MG63 (cell line): ENCODE measurements at regions not wholly inside any gene's neighbourhood (a gene's known extent, or its start where the extent isn't known, plus 50 kb on each side); places are given as distances from the start of the nearest gene placed in this dataset.

ENCODE experiments used
- DNase-seq: peaks from one replicate; pipeline ENCODE4 v3.0.0-alpha.2; 2020
- H3K27me3 ChIP-seq: fragments of 250-450 bp; sonication (Bioruptor Pico); 2 replicates; pipeline ENCODE4 v1.5.1; 2020; ENCODE audit warnings: mild to moderate bottlenecking, moderate library complexity
- H3K36me3 ChIP-seq: fragments of 250-450 bp; sonication (Bioruptor Pico); 2 replicates; pipeline ENCODE4 v1.5.1; 2020; ENCODE audit warnings: mild to moderate bottlenecking, moderate library complexity
- H3K4me3 ChIP-seq: fragments of 250-450 bp; sonication (Bioruptor Pico); 2 replicates; pipeline ENCODE4 v1.5.1; 2020; ENCODE audit warnings: mild to moderate bottlenecking, moderate library complexity
- H3K9me3 ChIP-seq: fragments of 250-450 bp; sonication (Bioruptor Pico); 2 replicates; pipeline ENCODE4 v1.5.1; 2020; ENCODE audit warnings: mild to moderate bottlenecking, moderate library complexity

GRCh38 chr4:45172636-45173035 is 446.3 kb upstream of the GNPDA2 start:
- Histone ChIP-seq H3K27me3 (no peaks in the 10 kb centered on the region), H3K4me3 (no peak overlapping the region), H3K36me3 (no peaks in the 10 kb centered on the region), H3K9me3 (no peaks in the 10 kb centered on the region)
- DNase-seq: no peak

- no peak for DNase-seq
- Histone ChIP-seq H3K36me3 (no peaks in the 10 kb centered on the region), H3K4me3 (no peak overlapping the region), H3K9me3 (no peaks in the 10 kb centered on the region), H3K27me3 (no peaks in the 10 kb centered on the region)
Measured at GRCh38 chr4:45160951-45161350, 434.6 kb upstream of the GNPDA2 start.

- Histone ChIP-seq H3K4me3 (no peak overlapping the region), H3K36me3 (no peaks in the 10 kb centered on the region), H3K9me3 (no peaks in the 10 kb centered on the region; the same call in 1 of the 2 replicates), H3K27me3 (no peaks in the 10 kb centered on the region)
- DNase-seq: no peak
Measured at GRCh38 chr4:45155081-45155777, 428.9 kb upstream of the GNPDA2 start.

GRCh38 chr4:45147866-45148265 is 421.5 kb upstream of the GNPDA2 start:
- Histone ChIP-seq H3K36me3 (no peaks in the 10 kb centered on the region), H3K4me3 (no peak overlapping the region), H3K27me3 (no peaks in the 10 kb centered on the region), H3K9me3 (no peaks in the 10 kb centered on the region)
- no peak for DNase-seq

GRCh38 chr4:45131020-45131419 is 404.7 kb upstream of the GNPDA2 start:
- Histone ChIP-seq H3K9me3 (no peaks in the 10 kb centered on the region), H3K36me3 (no peaks in the 10 kb centered on the region), H3K4me3 (no peak overlapping the region), H3K27me3 (no peaks in the 10 kb centered on the region)
- no peak for DNase-seq

GRCh38 chr4:45122406-45122805 is 396.1 kb upstream of the GNPDA2 start:
- Histone ChIP-seq H3K36me3 (no peaks in the 10 kb centered on the region), H3K4me3 (no peak overlapping the region), H3K9me3 (no peaks in the 10 kb centered on the region), H3K27me3 (no peaks in the 10 kb centered on the region)
- no peak for DNase-seq

- no peak overlapping the region for H3K4me3 ChIP-seq
- no peaks in the 10 kb centered on the region for H3K9me3 ChIP-seq
- no peaks in the 10 kb centered on the region for H3K36me3 ChIP-seq
- H3K27me3 ChIP-seq: no peaks in the 10 kb centered on the region
- no peak for DNase-seq
Measured at GRCh38 chr4:45121426-45121975, 395.1 kb upstream of the GNPDA2 start.

GRCh38 chr4:45120163-45120562 is 393.8 kb upstream of the GNPDA2 start:
- Histone ChIP-seq H3K4me3 (no peak overlapping the region), H3K36me3 (no peaks in the 10 kb centered on the region), H3K9me3 (no peaks in the 10 kb centered on the region), H3K27me3 (no peaks in the 10 kb centered on the region)
- DNase-seq: no peak

- Histone ChIP-seq H3K27me3 (no peaks in the 10 kb centered on the region), H3K4me3 (no peak overlapping the region), H3K36me3 (no peaks in the 10 kb centered on the region), H3K9me3 (no peaks in the 10 kb centered on the region)
- no peak for DNase-seq
Measured at GRCh38 chr4:45119376-45119775, 393.0 kb upstream of the GNPDA2 start.

- no peak for DNase-seq
- H3K9me3 ChIP-seq: no peaks in the 10 kb centered on the region
Measured at GRCh38 chr4:45102716-45103115, 376.4 kb upstream of the GNPDA2 start.

GRCh38 chr4:45100956-45101818 is 374.8 kb upstream of the GNPDA2 start:
- no peaks in the 10 kb centered on the region; the same call in 1 of the 2 replicates for H3K9me3 ChIP-seq
- peak; percentile 28 for DNase-seq
- no peak overlapping the region for H3K4me3 ChIP-seq
- H3K27me3 ChIP-seq: no peaks in the 10 kb centered on the region
- no peaks in the 10 kb centered on the region for H3K36me3 ChIP-seq

More at GRCh38 chr4:45102716-45103115, 376.4 kb upstream of the GNPDA2 start:
- H3K4me3 ChIP-seq: no peak overlapping the region
- H3K27me3 ChIP-seq: no peaks in the 10 kb centered on the region
- no peaks in the 10 kb centered on the region for H3K36me3 ChIP-seq

GRCh38 chr4:45099471-45099870 is 373.1 kb upstream of the GNPDA2 start:
- H3K4me3 ChIP-seq: no peak overlapping the region
- no peaks in the 10 kb centered on the region; the same call in 1 of the 2 replicates for H3K9me3 ChIP-seq
- DNase-seq: no peak
- no peaks in the 10 kb centered on the region for H3K27me3 ChIP-seq
- H3K36me3 ChIP-seq: no peaks in the 10 kb centered on the region

- H3K4me3 ChIP-seq: no peak overlapping the region
- no peaks in the 10 kb centered on the region for H3K27me3 ChIP-seq
- DNase-seq: no peak
- H3K9me3 ChIP-seq: no peaks in the 10 kb centered on the region; the same call in 1 of the 2 replicates
- no peaks in the 10 kb centered on the region for H3K36me3 ChIP-seq
Measured at GRCh38 chr4:45094684-45095083, 368.3 kb upstream of the GNPDA2 start.

- Histone ChIP-seq H3K36me3 (no peaks in the 10 kb centered on the region), H3K27me3 (no peaks in the 10 kb centered on the region), H3K4me3 (no peak overlapping the region), H3K9me3 (no peaks in the 10 kb centered on the region)
- DNase-seq: no peak
Measured at GRCh38 chr4:45082101-45082500, 355.7 kb upstream of the GNPDA2 start.

GRCh38 chr4:45079616-45080015 is 353.3 kb upstream of the GNPDA2 start:
- Histone ChIP-seq H3K36me3 (no peaks in the 10 kb centered on the region), H3K4me3 (no peak overlapping the region), H3K9me3 (no peaks in the 10 kb centered on the region), H3K27me3 (no peaks in the 10 kb centered on the region)
- no peak for DNase-seq

- no peak for DNase-seq
- no peaks in the 10 kb centered on the region for H3K27me3 ChIP-seq
- no peaks in the 10 kb centered on the region for H3K9me3 ChIP-seq
- H3K36me3 ChIP-seq: no peaks in the 10 kb centered on the region
- no peak overlapping the region for H3K4me3 ChIP-seq
Measured at GRCh38 chr4:45078201-45078600, 351.8 kb upstream of the GNPDA2 start.

GRCh38 chr4:45072981-45073380 is 346.6 kb upstream of the GNPDA2 start:
- no peaks in the 10 kb centered on the region for H3K27me3 ChIP-seq
- no peaks in the 10 kb centered on the region for H3K36me3 ChIP-seq
- no peak for DNase-seq
- no peaks in the 10 kb centered on the region for H3K9me3 ChIP-seq
- H3K4me3 ChIP-seq: no peak overlapping the region
